Brain microvascular endothelial cell (primary cell): ENCODE measurements at regions not wholly inside any gene's neighbourhood (a gene's known extent, or its start where the extent isn't known, plus 50 kb on each side); places are given as distances from the start of the nearest gene placed in this dataset.

ENCODE experiments used
- DNase-seq: peaks from one replicate; pipeline ENCODE4 v3.0.0-alpha.2; 2020
- H3K27ac ChIP-seq: fragments of 250-450 bp; sonication (Bioruptor Pico); 2 replicates; pipeline ENCODE4 v1.5.1; 2020; ENCODE audit warnings: mild to moderate bottlenecking, moderate library complexity
- H3K27me3 ChIP-seq: fragments of 250-450 bp; sonication (Bioruptor Pico); replicated peaks from 2 replicates; pipeline ENCODE4 v1.5.1; 2020; ENCODE audit warnings: mild to moderate bottlenecking
- H3K36me3 ChIP-seq: fragments of 250-450 bp; sonication (Bioruptor Pico); replicated peaks from 2 replicates; pipeline ENCODE4 v1.5.1; 2020; ENCODE audit warnings: mild to moderate bottlenecking
- H3K4me3 ChIP-seq: 2 replicates; pipeline ENCODE4 v1.5.1; 2011; ENCODE audit warnings: low read depth, mild to moderate bottlenecking, control low read depth, low read length, moderate library complexity
- CTCF ChIP-seq: IDR thresholded peaks from 2 replicates; pipeline ENCODE4 v1.5.1; 2011; ENCODE audit warnings: low read depth, mild to moderate bottlenecking, moderate library complexity, low read length, control low read depth, inconsistent platforms; ENCODE audit errors: missing control alignments
- in situ Hi-C: cut with HindIII; loops from 2 replicates; pipeline ENCODE4 v1.10.0; 2017; ENCODE audit warnings: low sequenced_read_pairs, low pct_ligation_motif_present

- Histone ChIP-seq H3K36me3 (no peaks in the 10 kb centered on the region), H3K27ac (no peak overlapping the region), H3K27me3 (no peaks in the 10 kb centered on the region), H3K4me3 (no peak overlapping the region)
- in situ Hi-C loops = no loop called here
- DNase-seq = no peak
- TF ChIP-seq CTCF = no peak
These were observed 518.3 kb upstream of the PIK3C3 start for GRCh38 chr18:41436772-41437171.

- Histone ChIP-seq H3K27me3 (no peaks in the 10 kb centered on the region), H3K4me3 (no peak overlapping the region), H3K27ac (no peak overlapping the region), H3K36me3 (no peaks in the 10 kb centered on the region)
- in situ Hi-C loops = no loop called here
- DNase-seq = no peak
- no peak for TF ChIP-seq CTCF
These were observed 536.4 kb upstream of the PIK3C3 start for GRCh38 chr18:41418598-41418997.

- Histone ChIP-seq H3K27me3 (no peaks in the 10 kb centered on the region), H3K36me3 (no peaks in the 10 kb centered on the region), H3K4me3 (no peak overlapping the region), H3K27ac (no peak overlapping the region)
- DNase-seq = no peak
- TF ChIP-seq CTCF = no peak
- in situ Hi-C loops = no loop called here
These were observed 539.0 kb upstream of the PIK3C3 start for GRCh38 chr18:41416044-41416443.

GRCh38 chr18:41410006-41410405 is 545.0 kb upstream of the PIK3C3 start:
- no peaks in the 10 kb centered on the region for H3K36me3 ChIP-seq
- no peaks in the 10 kb centered on the region for H3K27me3 ChIP-seq
- TF ChIP-seq CTCF = no peak
- no peak overlapping the region for H3K4me3 ChIP-seq
- DNase-seq = no peak
- H3K27ac ChIP-seq = no peak overlapping the region
- in situ Hi-C loops = no loop called here

GRCh38 chr18:41406834-41407233 is 548.2 kb upstream of the PIK3C3 start:
- H3K27ac ChIP-seq = no peak overlapping the region
- no peak overlapping the region for H3K4me3 ChIP-seq
- no peak for TF ChIP-seq CTCF
- DNase-seq = no peak
- H3K27me3 ChIP-seq = no peaks in the 10 kb centered on the region
- in situ Hi-C loops = no loop called here
- no peaks in the 10 kb centered on the region for H3K36me3 ChIP-seq

- DNase-seq = no peak
- Histone ChIP-seq H3K27me3 (no peaks in the 10 kb centered on the region), H3K36me3 (no peaks in the 10 kb centered on the region), H3K4me3 (no peak overlapping the region), H3K27ac (no peak overlapping the region)
- in situ Hi-C loops = no loop called here
- TF ChIP-seq CTCF = no peak
These were observed 558.2 kb upstream of the PIK3C3 start for GRCh38 chr18:41396861-41397260.
